Keratinocyte (primary cell): ENCODE measurements at regions not wholly inside any gene's neighbourhood (a gene's known extent, or its start where the extent isn't known, plus 50 kb on each side); places are given as distances from the start of the nearest gene placed in this dataset.

Experiments
- DNase-seq: peaks from one replicate; pipeline ENCODE4 v3.0.0-alpha.2; 2011; ENCODE audit warnings: low read depth, missing footprints, low spot score
- FAIRE-seq: peaks from 2 replicates; lab custom pipeline; 2011; peaks lifted over from hg19 to GRCh38; lab: Jason Lieb, UNC
- H2AFZ ChIP-seq: 2 replicates; pipeline ENCODE4 v1.6.0; 2012; ENCODE audit warnings: low read length, control low read depth, inconsistent platforms; ENCODE audit not compliant: control insufficient read depth
- H3K27ac ChIP-seq: 2 replicates; pipeline ENCODE4 v1.5.1; 2011; ENCODE audit warnings: low read length; ENCODE audit not compliant: control insufficient read depth, insufficient read depth
- H3K27me3 ChIP-seq: 3 replicates; pipeline ENCODE4 v1.6.0; 2011; ENCODE audit warnings: low read length; ENCODE audit not compliant: control insufficient read depth, insufficient read depth; ENCODE audit errors: extremely low read depth
- H3K36me3 ChIP-seq, 2 experiments: 2 replicates in 1 of 2; 3 replicates in 1 of 2; pipeline ENCODE4 v1.5.1; 2011; ENCODE audit warnings: low read length in 2 of 2, mild to moderate bottlenecking in 1 of 2; ENCODE audit not compliant: control insufficient read depth in 2 of 2, insufficient read depth in 2 of 2; ENCODE audit errors: extremely low read depth in 1 of 2
- H3K4me1 ChIP-seq: 3 replicates; pipeline ENCODE4 v1.5.1; 2011; ENCODE audit warnings: low read length; ENCODE audit not compliant: control insufficient read depth, insufficient read depth; ENCODE audit errors: extremely low read depth
- H3K4me2 ChIP-seq: 3 replicates; pipeline ENCODE4 v1.6.0; 2011; ENCODE audit warnings: low read depth, low read length; ENCODE audit not compliant: control insufficient read depth, insufficient read depth; ENCODE audit errors: extremely low read depth
- H3K4me3 ChIP-seq, 3 experiments: fragments of 200-600 bp in 1 of 3; sonication (generic) in 1 of 3; 2 replicates in 2 of 3; 3 replicates in 1 of 3; pipeline ENCODE4 v1.5.1; 2011 to 2016; ENCODE audit warnings: low read length in 3 of 3, mild to moderate bottlenecking in 3 of 3, control low read depth in 2 of 3, inconsistent platforms in 1 of 3, low read depth in 1 of 3, mixed read lengths in 1 of 3, mixed run types in 1 of 3, moderate library complexity in 1 of 3; ENCODE audit not compliant: control insufficient read depth in 2 of 3, insufficient read depth in 2 of 3; ENCODE audit errors: extremely low read depth in 1 of 3
- H3K79me2 ChIP-seq: 2 replicates; pipeline ENCODE4 v1.6.0; 2012; ENCODE audit warnings: low read length; ENCODE audit not compliant: control insufficient read depth, insufficient read depth
- H3K9ac ChIP-seq: 3 replicates; pipeline ENCODE4 v1.6.0; 2011; ENCODE audit warnings: low read length; ENCODE audit not compliant: control insufficient read depth, insufficient read depth; ENCODE audit errors: extremely low read depth
- H3K9me1 ChIP-seq: 3 replicates; pipeline ENCODE4 v1.6.0; 2011; ENCODE audit warnings: low read length; ENCODE audit not compliant: control insufficient read depth, insufficient read depth; ENCODE audit errors: extremely low read depth
- H3K9me3 ChIP-seq: 2 replicates; pipeline ENCODE4 v1.5.1; 2012; ENCODE audit warnings: low read depth, low read length; ENCODE audit not compliant: control insufficient read depth
- H4K20me1 ChIP-seq: 3 replicates; pipeline ENCODE4 v1.6.0; 2011; ENCODE audit warnings: low read length; ENCODE audit not compliant: control insufficient read depth, insufficient read depth; ENCODE audit errors: extremely low read depth
- EZH2 ChIP-seq: IDR thresholded peaks from one replicate; pipeline ENCODE4 v1.6.1; 2012; ENCODE audit warnings: inconsistent platforms, mild to moderate bottlenecking, low read length, moderate library complexity
- dilution Hi-C: fragments of 300-500 bp; cut with MboI; formaldehyde crosslinking; loops from one replicate; pipeline ENCODE4 v1.7.0; 2020; ENCODE audit warnings: low sequenced_read_pairs; ENCODE audit not compliant: extremely low pct_ligation_motif_present
- TF ChIP-seq, protein P1 (sequence below), 3 experiments: IDR thresholded peaks in 1 of 3; conservative IDR thresholded peaks in 1 of 3; optimal IDR thresholded peaks in 1 of 3; 2 replicates in 2 of 3; 3 replicates in 1 of 3; pipeline versions ENCODE3 to v1.5.1; 2011; ENCODE audit warnings: low read length in 3 of 3, mild to moderate bottlenecking in 3 of 3, moderate library complexity in 2 of 3, control low read depth in 1 of 3, inconsistent platforms in 1 of 3; ENCODE audit not compliant: insufficient read depth in 2 of 3; ENCODE audit errors: extremely low read depth in 1 of 3

DNA sequence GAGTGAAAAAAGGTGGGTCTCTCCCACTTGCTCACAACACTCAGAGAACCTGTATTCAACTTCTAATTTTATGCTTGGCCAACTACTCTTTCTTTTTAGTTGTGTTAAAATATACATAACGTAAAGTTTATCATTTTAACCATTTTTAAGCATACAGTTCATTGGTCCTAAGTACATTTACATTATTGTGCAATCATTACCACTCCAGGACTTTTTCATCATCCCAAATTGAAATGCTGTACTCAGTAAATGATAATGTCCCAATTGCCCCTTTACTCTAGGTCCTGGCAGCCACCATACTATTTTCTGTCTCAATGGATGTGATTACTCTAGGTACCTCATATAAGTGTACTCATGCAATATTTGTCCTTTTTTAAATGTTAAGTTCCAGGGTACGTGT lies 212.3 kb upstream of the PLXNA2 start:
- Histone ChIP-seq H3K9me3 (no peaks in the 10 kb centered on the region), H3K4me2 (no peak overlapping the region), H3K27ac (no peak overlapping the region), H2AFZ (no peak overlapping the region), H3K36me3 (no peaks in the 10 kb centered on the region), H3K27me3 (no peaks in the 10 kb centered on the region), H3K4me3 (no peak overlapping the region), H3K9ac (no peak overlapping the region), H4K20me1 (no peaks in the 10 kb centered on the region), H3K79me2 (no peaks in the 10 kb centered on the region), H3K9me1 (no peaks in the 10 kb centered on the region), H3K4me1 (no peaks in the 10 kb centered on the region)
- no peak for DNase-seq
- dilution Hi-C loops = no loop called here
- TF ChIP-seq, protein P1, sequence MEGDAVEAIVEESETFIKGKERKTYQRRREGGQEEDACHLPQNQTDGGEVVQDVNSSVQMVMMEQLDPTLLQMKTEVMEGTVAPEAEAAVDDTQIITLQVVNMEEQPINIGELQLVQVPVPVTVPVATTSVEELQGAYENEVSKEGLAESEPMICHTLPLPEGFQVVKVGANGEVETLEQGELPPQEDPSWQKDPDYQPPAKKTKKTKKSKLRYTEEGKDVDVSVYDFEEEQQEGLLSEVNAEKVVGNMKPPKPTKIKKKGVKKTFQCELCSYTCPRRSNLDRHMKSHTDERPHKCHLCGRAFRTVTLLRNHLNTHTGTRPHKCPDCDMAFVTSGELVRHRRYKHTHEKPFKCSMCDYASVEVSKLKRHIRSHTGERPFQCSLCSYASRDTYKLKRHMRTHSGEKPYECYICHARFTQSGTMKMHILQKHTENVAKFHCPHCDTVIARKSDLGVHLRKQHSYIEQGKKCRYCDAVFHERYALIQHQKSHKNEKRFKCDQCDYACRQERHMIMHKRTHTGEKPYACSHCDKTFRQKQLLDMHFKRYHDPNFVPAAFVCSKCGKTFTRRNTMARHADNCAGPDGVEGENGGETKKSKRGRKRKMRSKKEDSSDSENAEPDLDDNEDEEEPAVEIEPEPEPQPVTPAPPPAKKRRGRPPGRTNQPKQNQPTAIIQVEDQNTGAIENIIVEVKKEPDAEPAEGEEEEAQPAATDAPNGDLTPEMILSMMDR (optimal IDR thresholded peaks at IDR 0.05 in 1 of 3, IDR thresholded peaks at IDR 0.05 in 1 of 3, conservative IDR thresholded peaks at IDR 0.05 in 1 of 3; ENCODE audit: extremely low read depth in 1 of 3, insufficient read depth in 2 of 3, low read length in 3 of 3) = no peak
- no peak for TF ChIP-seq EZH2
- no peak for FAIRE-seq

DNA sequence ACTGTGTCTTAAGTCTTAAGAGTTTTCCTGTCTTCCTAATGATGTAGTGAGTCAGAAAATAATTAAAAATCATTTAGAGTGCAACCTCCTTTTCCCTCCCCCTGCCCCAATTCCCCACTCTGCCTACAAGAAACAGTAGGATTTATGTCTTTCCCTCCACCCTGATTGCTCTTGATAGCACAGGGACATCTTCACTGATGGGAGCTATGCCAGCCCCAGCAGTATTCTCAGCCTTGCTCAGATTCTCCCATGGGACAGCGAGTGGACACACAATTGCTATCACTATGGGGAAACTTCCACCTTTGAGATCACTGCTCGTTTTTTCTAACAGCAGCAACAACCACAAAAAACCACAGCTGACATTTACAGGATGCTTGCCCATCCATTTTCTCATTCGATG lies 216.6 kb upstream of the PLXNA2 start:
- Histone ChIP-seq H3K27me3 (no peaks in the 10 kb centered on the region), H3K9ac (no peak overlapping the region), H3K36me3 (no peaks in the 10 kb centered on the region), H2AFZ (no peak overlapping the region), H3K9me3 (no peaks in the 10 kb centered on the region), H3K4me2 (no peak overlapping the region), H3K4me3 (no peak overlapping the region), H3K4me1 (no peaks in the 10 kb centered on the region), H3K27ac (no peak overlapping the region), H3K9me1 (no peaks in the 10 kb centered on the region), H3K79me2 (no peaks in the 10 kb centered on the region), H4K20me1 (no peaks in the 10 kb centered on the region)
- dilution Hi-C loops = no loop called here
- TF ChIP-seq, protein P1 (optimal IDR thresholded peaks at IDR 0.05 in 1 of 3, IDR thresholded peaks at IDR 0.05 in 1 of 3, conservative IDR thresholded peaks at IDR 0.05 in 1 of 3; ENCODE audit: extremely low read depth in 1 of 3, insufficient read depth in 2 of 3, low read length in 3 of 3) = no peak
- FAIRE-seq (no peak), DNase-seq (no peak)
